ENCODE measurements at regions not wholly inside any gene's neighbourhood (a gene's known extent, or its start where the extent isn't known, plus 50 kb on each side); places are given as distances from the start of the nearest gene placed in this dataset.
"Not testable (repeated sequence)": the region's sequence is repeated elsewhere in the genome, so short reads cannot be mapped to it uniquely, and the experiment has no call there.

GRCh38 chr13:20311596-20311995 is 79.5 kb upstream of the GJB6 start:
- no peak for DNase-seq

GRCh38 chr13:20311022-20311421 is 78.9 kb upstream of the GJB6 start:
- no peak for DNase-seq

GRCh38 chr13:20306039-20306438 is 73.9 kb upstream of the GJB6 start:
- no peak for DNase-seq

- DNase-seq = no peak
These were observed 73.5 kb upstream of the GJB6 start for GRCh38 chr13:20305587-20305986.

- not testable (repeated sequence) for DNase-seq
These were observed 71.9 kb upstream of the GJB6 start for GRCh38 chr13:20304061-20304460.

- DNase-seq = no peak
These were observed 71.5 kb upstream of the GJB6 start for GRCh38 chr13:20303636-20304035.

- DNase-seq = no peak
These were observed 69.4 kb upstream of the GJB6 start for GRCh38 chr13:20301403-20302071.

GRCh38 chr13:20301015-20301402 is 68.9 kb upstream of the GJB6 start:
- no peak for DNase-seq

GRCh38 chr13:20297181-20297580 is 65.1 kb upstream of the GJB6 start:
- DNase-seq = no peak

- no peak for DNase-seq
These were observed 63.8 kb upstream of the GJB6 start for GRCh38 chr13:20295956-20296355.

- DNase-seq = no peak
These were observed 62.4 kb upstream of the GJB6 start for GRCh38 chr13:20294497-20294896.

- not testable (repeated sequence) for DNase-seq
These were observed 60.2 kb upstream of the GJB6 start for GRCh38 chr13:20292301-20292700.

- DNase-seq = no peak
These were observed 59.6 kb upstream of the GJB6 start for GRCh38 chr13:20291675-20292074.

GRCh38 chr13:20291037-20291436 is 58.9 kb upstream of the GJB6 start:
- no peak for DNase-seq

GRCh38 chr13:20288561-20288960 is 56.4 kb upstream of the GJB6 start:
- no peak for DNase-seq

GRCh38 chr13:20287976-20288375 is 55.9 kb upstream of the GJB6 start:
- DNase-seq = no peak

- no peak for DNase-seq
These were observed 53.4 kb upstream of the GJB6 start for GRCh38 chr13:20285530-20285929.
